Cardiac fibroblast (primary cell): ENCODE measurements at regions not wholly inside any gene's neighbourhood (a gene's known extent, or its start where the extent isn't known, plus 50 kb on each side); places are given as distances from the start of the nearest gene placed in this dataset.

Experiments
- DNase-seq, 2 donors: peaks; one replicate each; pipeline versions ENCODE4 v3.0.0 to v3.0.0-alpha.2; 2010; ENCODE audit warnings: low read depth in 2 of 2
- H3K4me3 ChIP-seq, 2 donors: replicated peaks in 1 of 2; 1 replicate in 1 of 2; 2 replicates in 1 of 2; pipeline ENCODE4 v1.5.1; 2011; ENCODE audit warnings: low read depth in 2 of 2, low read length in 2 of 2, mild to moderate bottlenecking in 2 of 2, moderate library complexity in 1 of 2
- CTCF ChIP-seq: IDR thresholded peaks from one replicate; pipeline ENCODE4 v1.5.1; 2011; ENCODE audit warnings: low read depth, mild to moderate bottlenecking, low read length, inconsistent platforms

- H3K4me3 ChIP-seq, result no peak overlapping the region
- no peak for TF ChIP-seq CTCF
- no peak for DNase-seq
These were observed 1071.1 kb downstream of the XPNPEP1 start for GRCh38 chr10:108852211-108852610.

- no peak for DNase-seq
- H3K4me3 ChIP-seq, result no peak overlapping the region
- no peak for TF ChIP-seq CTCF
These were observed 1073.0 kb downstream of the XPNPEP1 start for GRCh38 chr10:108850138-108850854.

GRCh38 chr10:108849688-108850087, 1073.6 kb downstream of the XPNPEP1 start:
- DNase-seq, result no peak
- H3K4me3 ChIP-seq, result no peak overlapping the region
- no peak for TF ChIP-seq CTCF

GRCh38 chr10:108849186-108849585, 1074.1 kb downstream of the XPNPEP1 start:
- no peak for DNase-seq
- TF ChIP-seq CTCF, result no peak
- H3K4me3 ChIP-seq, result no peak overlapping the region

- no peak for TF ChIP-seq CTCF
- no peak for DNase-seq
- no peak overlapping the region for H3K4me3 ChIP-seq
These were observed 1075.3 kb downstream of the XPNPEP1 start for GRCh38 chr10:108848046-108848445.

- H3K4me3 ChIP-seq, result no peak overlapping the region
- no peak for TF ChIP-seq CTCF
- DNase-seq, result no peak
These were observed 1082.4 kb downstream of the XPNPEP1 start for GRCh38 chr10:108840944-108841343.

- no peak for TF ChIP-seq CTCF
- DNase-seq, result no peak
- no peak overlapping the region for H3K4me3 ChIP-seq
These were observed 1086.9 kb downstream of the XPNPEP1 start for GRCh38 chr10:108836362-108836761.
